H1 (cell line): ENCODE measurements at regions not wholly inside any gene's neighbourhood (a gene's known extent, or its start where the extent isn't known, plus 50 kb on each side); places are given as distances from the start of the nearest gene placed in this dataset.

ENCODE experiments used
- CTCF ChIA-PET: fragments of 300-600 bp; sonication (Branson Sonifier 250); formaldehyde crosslinking; loops from one replicate; lab custom pipeline; 2021; ENCODE audit not compliant: partially characterized antibody; lab: Charles Lee
- POLR2A ChIA-PET: fragments of 300-600 bp; sonication (Branson Sonifier 250); formaldehyde crosslinking; loops from one replicate; lab custom pipeline; 2021; ENCODE audit warnings: inconsistent platforms; ENCODE audit not compliant: partially characterized antibody; lab: Charles Lee
- DNase-seq, 2 experiments: peaks; one replicate each; pipeline versions ENCODE4 v3.0.0 to v3.0.0-alpha.2; 2010 to 2022; ENCODE audit warnings: low spot score in 2 of 2, low read depth in 1 of 2, mixed read lengths in 1 of 2
- FAIRE-seq: peaks from 2 replicates; lab custom pipeline; 2011; peaks lifted over from hg19 to GRCh38; lab: Jason Lieb, UNC
- H2AFZ ChIP-seq: 2 replicates; pipeline ENCODE4 v1.8.1; 2012; ENCODE audit warnings: low read length, inconsistent platforms
- H2AK5ac ChIP-seq: 2 replicates; pipeline ENCODE4 v1.6.1; 2013; ENCODE audit warnings: low read depth, low read length
- H2BK120ac ChIP-seq: replicated peaks from 2 replicates; pipeline ENCODE3; 2013; ENCODE audit warnings: low read depth, low read length, inconsistent platforms
- H2BK12ac ChIP-seq: 2 replicates; pipeline ENCODE4 v1.6.1; 2013; ENCODE audit warnings: low read depth, low read length
- H2BK15ac ChIP-seq: 2 replicates; pipeline ENCODE4 v1.6.1; 2013; ENCODE audit warnings: low read length
- H2BK20ac ChIP-seq: 2 replicates; pipeline ENCODE4 v1.6.1; 2013; ENCODE audit warnings: low read length
- H2BK5ac ChIP-seq: 2 replicates; pipeline ENCODE4 v1.6.1; 2013; ENCODE audit warnings: low read depth, low read length
- H3K14ac ChIP-seq: 2 replicates; pipeline ENCODE4 v1.6.1; 2013; ENCODE audit warnings: inconsistent platforms; ENCODE audit not compliant: insufficient read length
- H3K18ac ChIP-seq: 2 replicates; pipeline ENCODE4 v1.6.1; 2013; ENCODE audit warnings: low read length; ENCODE audit errors: extremely low read depth
- H3K23ac ChIP-seq: 2 replicates; pipeline ENCODE4 v1.6.1; 2013; ENCODE audit warnings: inconsistent platforms; ENCODE audit not compliant: insufficient read length
- H3K23me2 ChIP-seq: 2 replicates; pipeline ENCODE4 v1.6.1; 2013; ENCODE audit warnings: low read depth, low read length
- H3K27ac ChIP-seq: 2 replicates; pipeline ENCODE4 v1.6.1; 2011; ENCODE audit warnings: low read depth, low read length, inconsistent platforms
- H3K27me3 ChIP-seq, 4 experiments: replicated peaks in 1 of 4; 1 replicate in 1 of 4; 2 replicates in 3 of 4; pipeline versions ENCODE4 v1.6.1 to v1.8.1; 2011 to 2013; ENCODE audit warnings: low read length in 3 of 4, mild to moderate bottlenecking in 3 of 4, inconsistent platforms in 2 of 4, mixed read lengths in 2 of 4, moderate library complexity in 1 of 4; ENCODE audit not compliant: control insufficient read depth in 3 of 4, insufficient read depth in 3 of 4; ENCODE audit errors: extremely low read depth in 1 of 4
- H3K36me3 ChIP-seq, 4 experiments: 2 replicates each; pipeline versions ENCODE4 v1.6.1 to v1.8.1; 2011 to 2013; ENCODE audit warnings: mild to moderate bottlenecking in 4 of 4, low read length in 3 of 4, moderate library complexity in 2 of 4, control low read depth in 1 of 4, inconsistent platforms in 1 of 4; ENCODE audit not compliant: insufficient read depth in 4 of 4, control insufficient read depth in 2 of 4
- H3K4ac ChIP-seq: replicated peaks from 2 replicates; pipeline ENCODE3; 2013; ENCODE audit warnings: low read length, low read depth, mixed read lengths, inconsistent platforms; ENCODE audit not compliant: insufficient read length
- H3K4me1 ChIP-seq, 4 experiments: replicated peaks in 1 of 4; 1 replicate in 1 of 4; 2 replicates in 3 of 4; pipeline versions ENCODE4 v1.6.1 to v1.8.1; 2011 to 2013; ENCODE audit warnings: low read length in 3 of 4, inconsistent platforms in 2 of 4, mixed read lengths in 1 of 4; ENCODE audit not compliant: insufficient read depth in 4 of 4, control insufficient read depth in 3 of 4
- H3K4me2 ChIP-seq, 2 experiments: 2 replicates each; pipeline versions ENCODE4 v1.6.1 to v1.8.1; 2011 to 2013; ENCODE audit warnings: low read depth in 2 of 2, low read length in 2 of 2, control low read depth in 1 of 2, inconsistent platforms in 1 of 2, mild to moderate bottlenecking in 1 of 2; ENCODE audit not compliant: insufficient read depth in 1 of 2
- H3K4me3 ChIP-seq, 4 experiments: fragments of 200-600, 300-600 bp in 1 of 4; sonication (generic), shearing (Covaris generic), sonication (Bioruptor Twin) in 1 of 4; 2 replicates each; pipeline versions ENCODE4 v1.5.1 to v1.8.1; 2011 to 2016; ENCODE audit warnings: low read length in 4 of 4, low read depth in 3 of 4, control low read depth in 2 of 4, inconsistent platforms in 2 of 4, mild to moderate bottlenecking in 2 of 4, mixed read lengths in 1 of 4, moderate library complexity in 1 of 4; ENCODE audit not compliant: insufficient read depth in 2 of 4; ENCODE audit errors: extremely low read depth in 1 of 4
- H3K56ac ChIP-seq: replicated peaks from 2 replicates; pipeline ENCODE3; 2013; ENCODE audit warnings: low read depth, mild to moderate bottlenecking, mixed read lengths, low read length, inconsistent platforms; ENCODE audit not compliant: insufficient read length
- H3K79me1 ChIP-seq: 2 replicates; pipeline ENCODE4 v1.6.1; 2013; ENCODE audit warnings: low read depth, low read length, control low read depth
- H3K79me2 ChIP-seq, 2 experiments: 2 replicates each; pipeline versions ENCODE4 v1.6.1 to v1.8.1; 2012 to 2013; ENCODE audit warnings: low read length in 2 of 2, mild to moderate bottlenecking in 2 of 2, inconsistent platforms in 1 of 2; ENCODE audit not compliant: insufficient read depth in 2 of 2, control insufficient read depth in 1 of 2
- H3K9ac ChIP-seq, 4 experiments: replicated peaks in 1 of 4; 1 replicate in 1 of 4; 2 replicates in 3 of 4; pipeline versions ENCODE4 v1.6.1 to v1.8.1; 2011 to 2013; ENCODE audit warnings: low read depth in 3 of 4, low read length in 3 of 4, control low read depth in 2 of 4, mild to moderate bottlenecking in 2 of 4, moderate library complexity in 2 of 4, inconsistent platforms in 1 of 4; ENCODE audit errors: extremely low read depth in 1 of 4
- H3K9me3 ChIP-seq, 2 experiments: 2 replicates each; pipeline versions ENCODE4 v1.6.1 to v1.8.1; 2012 to 2013; ENCODE audit warnings: mild to moderate bottlenecking in 2 of 2, moderate library complexity in 2 of 2, control low read depth in 1 of 2, inconsistent platforms in 1 of 2, low read depth in 1 of 2, low read length in 1 of 2, mixed read lengths in 1 of 2; ENCODE audit not compliant: insufficient read depth in 2 of 2
- H4K20me1 ChIP-seq, 2 experiments: replicated peaks in 1 of 2; 2 replicates each; pipeline versions ENCODE3 to v1.8.1; 2011 to 2013; ENCODE audit warnings: inconsistent platforms in 2 of 2, low read length in 2 of 2, mild to moderate bottlenecking in 1 of 2; ENCODE audit not compliant: insufficient read depth in 2 of 2, control insufficient read depth in 1 of 2
- H4K5ac ChIP-seq: 2 replicates; pipeline ENCODE4 v1.6.1; 2013; ENCODE audit warnings: low read length, low read depth, mixed read lengths, inconsistent platforms; ENCODE audit not compliant: insufficient read length
- H4K8ac ChIP-seq: 2 replicates; pipeline ENCODE4 v1.8.0; 2013; ENCODE audit warnings: mild to moderate bottlenecking, moderate library complexity, low read length, inconsistent platforms; ENCODE audit not compliant: insufficient read depth; ENCODE audit errors: extremely low read depth
- H4K91ac ChIP-seq: replicated peaks from 2 replicates; pipeline ENCODE3; 2013; ENCODE audit warnings: low read length, mixed read lengths, inconsistent platforms; ENCODE audit not compliant: insufficient read length
- CREB1 ChIP-seq: IDR thresholded peaks from 2 replicates; pipeline ENCODE4 v1.6.1; 2012; ENCODE audit warnings: inconsistent platforms
- EGR1 ChIP-seq: IDR thresholded peaks from 2 replicates; pipeline ENCODE4 v1.6.1; 2011; ENCODE audit warnings: low read depth, low read length, borderline replicate concordance
- EP300 ChIP-seq, 2 experiments: IDR thresholded peaks; 1 replicate in 1 of 2; 2 replicates in 1 of 2; pipeline ENCODE4 v1.6.1; 2011 to 2012; ENCODE audit warnings: low read depth in 2 of 2, low read length in 2 of 2, mild to moderate bottlenecking in 2 of 2, borderline replicate concordance in 1 of 2, inconsistent platforms in 1 of 2, moderate library complexity in 1 of 2
- GTF2F1 ChIP-seq: IDR thresholded peaks from 2 replicates; pipeline ENCODE4 v1.6.1; 2012; ENCODE audit warnings: low read depth, low read length, improper control_type of control experiment, borderline replicate concordance
- HDAC6 ChIP-seq: IDR thresholded peaks from one replicate; pipeline ENCODE4 v1.7.1; 2012; ENCODE audit warnings: low read depth, mild to moderate bottlenecking, inconsistent platforms, low read length, moderate library complexity
- JUN ChIP-seq: IDR thresholded peaks from 2 replicates; pipeline ENCODE4 v1.6.1; 2011; ENCODE audit warnings: low read depth, mild to moderate bottlenecking, improper control_type of control experiment, low read length
- KDM5A ChIP-seq: fragments of 200-600 bp; IDR thresholded peaks from 2 replicates; pipeline ENCODE4 v1.7.1; 2012; ENCODE audit warnings: mild to moderate bottlenecking, low read length, inconsistent platforms, mixed read lengths
- MAFK ChIP-seq: IDR thresholded peaks from 2 replicates; pipeline ENCODE4 v1.6.1; 2012; ENCODE audit warnings: low read depth, mild to moderate bottlenecking, improper control_type of control experiment, low read length
- POLR2AphosphoS5 ChIP-seq: IDR thresholded peaks from 2 replicates; pipeline ENCODE4 v1.6.1; 2011; ENCODE audit warnings: low read depth, low read length
- RBBP5 ChIP-seq: IDR thresholded peaks from 2 replicates; pipeline ENCODE4 v1.7.1; 2012; ENCODE audit warnings: low read depth, mild to moderate bottlenecking, inconsistent platforms, low read length, moderate library complexity, borderline replicate concordance
- SAP30 ChIP-seq: fragments of 300-600 bp; sonication (generic); IDR thresholded peaks from 2 replicates; pipeline ENCODE4 v1.7.1; 2012; ENCODE audit warnings: low read length, moderate library complexity, mild to moderate bottlenecking, inconsistent platforms; ENCODE audit not compliant: insufficient read depth, insufficient replicate concordance
- SRF ChIP-seq: IDR thresholded peaks from 2 replicates; pipeline ENCODE4 v1.6.1; 2011; ENCODE audit warnings: mild to moderate bottlenecking, low read depth, low read length, moderate library complexity
- TBP ChIP-seq: IDR thresholded peaks from 2 replicates; pipeline ENCODE4 v1.6.1; 2011; ENCODE audit warnings: low read depth, low read length, improper control_type of control experiment
- YY1 ChIP-seq: IDR thresholded peaks from 2 replicates; pipeline ENCODE4 v1.6.1; 2011; ENCODE audit warnings: low read depth, mild to moderate bottlenecking, low read length
- WGBS, 2 experiments: shearing (Covaris generic) in 1 of 2; methylation state at CpG; one replicate each; pipeline versions ENCODE4 v1.1.6 to v1.1.7; 2013 to 2015; ENCODE audit warnings: low lambda C conversion rate in 2 of 2, mixed read lengths in 2 of 2, inconsistent platforms in 1 of 2, low coverage in 1 of 2, missing lambda C conversion rate in 1 of 2; ENCODE audit not compliant: insufficient replicate concordance in 2 of 2, insufficient coverage in 1 of 2, insufficient read length in 1 of 2; ENCODE audit errors: extremely low coverage in 1 of 2, missing lambda C conversion rate in 1 of 2; 5-methylcytosine and 5-hydroxymethylcytosine counted together

GRCh38 chr21:16579538-16579937 lies 849.8 kb downstream of the USP25 start:
- DNase-seq (no peak), FAIRE-seq (no peak)
- no peak overlapping the region for H3K23ac ChIP-seq
- no peaks in the 10 kb centered on the region for H3K9me3 ChIP-seq
- ChIA-PET CTCF (interaction anchor here (1.5 kb wide), 1 partner anchor 10 kb away, joined by 3 read pairs; no protein-coding TSS in a partner anchor), POLR2A (no interaction called here)
- 100% methylated on average over 3 of the region's 3 CpGs; no CpG with 5 or more reads in 1 of the 2 experiments for WGBS, 2 experiments
- no peak overlapping the region for H2BK12ac ChIP-seq
- H3K79me2 ChIP-seq = no peaks in the 10 kb centered on the region
- H4K20me1 ChIP-seq = no peaks in the 10 kb centered on the region
- H3K27me3 ChIP-seq = no peaks in the 10 kb centered on the region
- no peaks in the 10 kb centered on the region for H3K4me1 ChIP-seq
- H3K36me3 ChIP-seq = no peaks in the 10 kb centered on the region
- H3K4me2 ChIP-seq = no peak overlapping the region
- H3K9ac ChIP-seq = no peak overlapping the region
- H2BK5ac ChIP-seq = no peak overlapping the region
- no peak overlapping the region for H4K91ac ChIP-seq
- no peak overlapping the region for H2BK15ac ChIP-seq
- H3K4me3 ChIP-seq = no peak overlapping the region
- no peak overlapping the region for H2AK5ac ChIP-seq
- no peak overlapping the region for H3K27ac ChIP-seq
- no peak overlapping the region for H4K5ac ChIP-seq
- H2BK120ac ChIP-seq = no peak overlapping the region
- H4K8ac ChIP-seq = no peak overlapping the region
- H3K18ac ChIP-seq = no peak overlapping the region
- no peak overlapping the region for H3K14ac ChIP-seq
- no peak overlapping the region for H2AFZ ChIP-seq
- H3K23me2 ChIP-seq = no peaks in the 10 kb centered on the region
- no peak overlapping the region for H2BK20ac ChIP-seq
- no peak overlapping the region for H3K4ac ChIP-seq
- H3K79me1 ChIP-seq = no peaks in the 10 kb centered on the region
- H3K56ac ChIP-seq = no peak overlapping the region
- no peak for TF ChIP-seq POLR2AphosphoS5
- no peak for TF ChIP-seq SAP30
- no peak for TF ChIP-seq EGR1
- no peak for TF ChIP-seq CREB1
- no peak for TF ChIP-seq TBP
- TF ChIP-seq KDM5A = no peak
- no peak for TF ChIP-seq HDAC6
- no peak for TF ChIP-seq SRF
- no peak for TF ChIP-seq RBBP5
- no peak for TF ChIP-seq MAFK
- no peak for TF ChIP-seq JUN
- no peak for TF ChIP-seq YY1
- TF ChIP-seq EP300 (IDR thresholded peaks at IDR 0.05; ENCODE audit: borderline replicate concordance in 1 of 2, low read depth in 2 of 2, low read length in 2 of 2) = no peak
- TF ChIP-seq GTF2F1 = no peak
